Ecto neural progenitor cell (in vitro differentiated cells): ENCODE measurements at regions not wholly inside any gene's neighbourhood (a gene's known extent, or its start where the extent isn't known, plus 50 kb on each side); places are given as distances from the start of the nearest gene placed in this dataset.

Experiments used
- DNase-seq: peaks from one replicate; pipeline ENCODE4 v3.0.0-alpha.2; 2018; ENCODE audit warnings: low spot score

DNA sequence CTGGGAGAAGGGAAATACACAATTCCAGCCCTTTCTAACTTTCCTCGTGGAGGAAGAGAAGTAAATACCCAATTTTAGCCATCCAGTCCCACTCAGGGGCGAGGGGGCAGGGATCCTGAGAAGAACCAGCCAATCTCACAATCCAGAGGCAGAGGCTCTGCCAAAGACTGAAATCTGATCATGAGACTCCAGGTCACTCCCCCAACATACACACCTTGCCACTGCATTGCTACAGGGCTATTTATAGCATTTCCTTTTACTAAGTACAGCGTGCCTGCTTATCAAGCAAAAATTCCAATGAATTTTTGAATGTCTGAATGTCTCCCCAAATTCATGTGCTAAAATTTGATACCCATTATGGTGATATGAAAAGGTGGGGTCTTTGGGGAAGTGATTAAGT lies 1687.5 kb downstream of the EFNB2 start:
- DNase-seq = no peak

DNA sequence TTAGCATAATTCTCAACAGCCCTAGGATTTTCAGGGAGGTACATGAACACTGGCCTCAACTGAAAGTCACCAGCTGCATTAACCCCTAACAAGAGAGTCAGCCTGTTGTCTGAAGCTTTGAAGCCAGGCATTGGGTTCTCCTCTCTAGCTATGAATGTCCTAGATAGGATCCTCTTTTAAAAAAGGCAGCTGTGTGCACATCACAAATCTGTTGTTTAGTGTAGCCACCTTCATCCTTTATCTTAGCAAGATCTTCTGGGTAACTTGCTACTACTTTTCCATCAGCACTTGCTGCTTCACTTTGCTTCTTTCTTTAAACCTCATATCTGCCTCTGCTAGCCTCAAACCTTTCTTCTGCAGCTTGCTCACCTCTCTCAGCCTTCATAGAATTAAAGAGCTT lies 1692.1 kb downstream of the EFNB2 start:
- no peak for DNase-seq

DNA sequence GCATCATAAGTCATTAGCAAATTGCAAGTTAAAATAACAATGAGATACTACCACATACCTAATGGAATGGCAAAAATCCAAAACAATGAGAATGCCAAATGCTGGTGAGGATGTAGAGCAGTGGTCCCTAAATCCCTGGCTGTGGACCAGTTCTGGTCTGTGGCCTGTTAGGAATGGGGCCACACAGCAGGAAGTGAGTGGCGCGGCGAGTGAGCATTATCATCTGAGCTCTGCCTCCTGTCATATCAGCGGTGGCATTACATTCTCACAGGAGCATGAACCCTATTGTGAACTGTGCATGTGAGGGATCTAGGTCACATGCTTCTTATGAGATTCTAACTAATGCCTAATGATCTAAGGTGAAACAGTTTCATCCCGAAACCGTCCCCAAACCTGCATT lies 1694.4 kb downstream of the EFNB2 start:
- no peak for DNase-seq

DNA sequence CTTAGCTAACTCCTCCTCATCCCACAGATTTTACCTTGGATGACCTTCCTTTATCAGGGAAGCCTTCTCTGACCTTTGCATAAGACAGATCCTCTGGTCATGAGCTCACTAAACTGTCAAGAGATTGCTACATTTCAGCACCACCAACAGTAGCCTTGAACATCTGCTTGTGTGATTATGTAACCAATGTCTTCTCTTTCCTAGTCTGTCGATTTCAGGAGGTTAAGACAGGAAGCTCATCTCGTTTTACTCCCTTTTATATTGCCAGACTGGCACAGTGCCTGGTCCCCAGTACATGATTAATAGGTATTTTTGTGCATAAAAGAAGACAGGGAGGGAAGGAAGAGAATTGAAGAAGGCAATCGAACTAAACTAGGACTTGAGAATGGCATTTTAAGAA lies 1697.7 kb downstream of the EFNB2 start:
- DNase-seq = no peak

DNA sequence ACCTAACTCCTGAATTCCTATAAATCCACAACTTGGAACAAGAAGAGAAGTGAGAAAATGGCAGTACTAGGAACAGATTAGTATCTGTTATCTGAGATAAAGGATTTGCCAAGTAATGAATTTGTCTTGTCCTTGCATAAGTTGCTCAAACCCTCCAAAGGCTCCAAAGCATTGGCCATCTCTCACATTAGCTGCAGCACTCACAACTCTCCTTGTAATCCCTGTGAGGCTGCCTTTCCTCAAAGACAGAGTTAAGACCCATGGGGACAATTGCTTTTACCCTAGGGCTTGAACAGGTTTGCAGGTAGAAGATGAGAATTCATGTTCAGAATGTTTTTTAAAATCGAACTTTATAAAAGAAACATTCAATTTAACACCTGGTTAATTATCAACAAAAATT lies 1702.2 kb downstream of the EFNB2 start:
- no peak for DNase-seq

DNA sequence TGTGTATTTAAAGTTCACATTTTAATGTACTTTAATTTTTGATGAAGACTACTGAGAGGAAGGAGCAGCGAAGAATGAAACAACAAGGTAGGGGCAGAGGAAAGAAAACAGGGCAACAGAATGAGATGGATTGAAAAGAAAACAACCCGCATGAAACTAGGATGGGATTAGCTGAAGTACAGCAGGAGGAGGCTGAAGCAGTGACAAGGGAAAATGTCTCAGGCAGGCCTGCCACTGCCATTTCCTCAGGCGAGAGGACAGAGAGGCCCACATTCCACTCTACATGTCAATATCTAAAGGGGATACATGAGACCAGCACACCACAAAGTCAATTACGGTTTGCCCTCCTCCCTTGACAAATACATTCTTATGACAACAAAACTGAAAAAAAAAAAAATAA lies 1703.2 kb downstream of the EFNB2 start:
- no peak for DNase-seq

DNA sequence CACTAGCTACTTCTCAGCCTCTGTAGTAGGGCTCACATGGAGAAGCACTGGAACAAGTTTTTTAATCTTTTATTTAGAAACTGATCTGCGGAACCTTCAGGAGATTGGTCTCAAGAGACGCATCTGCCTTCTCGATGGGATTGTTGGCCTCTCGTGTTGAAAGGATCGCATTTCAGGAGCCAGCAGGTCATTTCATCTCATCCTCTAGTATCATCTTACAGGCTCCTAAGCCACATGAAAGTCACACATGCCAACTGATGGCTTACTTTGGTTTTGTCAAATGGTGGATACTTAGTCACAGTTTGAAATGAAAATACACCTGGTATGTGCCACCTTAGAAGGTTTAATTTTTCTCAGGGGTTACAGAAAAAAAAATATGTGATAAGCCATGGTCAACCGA lies 1703.6 kb downstream of the EFNB2 start:
- no peak for DNase-seq

DNA sequence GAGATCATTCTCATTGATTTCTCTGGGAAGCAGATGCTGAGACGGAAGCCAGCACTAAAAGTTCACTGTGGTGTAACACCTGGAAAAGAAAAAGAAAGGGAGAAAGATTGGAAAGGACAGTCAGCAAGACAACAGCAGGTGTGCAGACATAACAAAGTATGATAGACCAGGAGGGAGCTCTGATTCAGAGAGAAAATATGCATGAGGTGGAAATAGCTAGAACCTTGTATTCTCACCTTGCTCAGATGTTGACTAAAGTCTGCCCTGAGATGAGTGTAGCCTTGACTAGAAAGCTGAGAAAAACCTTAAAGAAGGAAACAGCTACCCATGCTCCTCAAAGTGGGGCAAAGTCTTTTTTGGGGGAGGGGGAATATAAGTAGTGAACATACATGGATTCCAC lies 1711.8 kb downstream of the EFNB2 start:
- DNase-seq = no peak

- DNase-seq = no peak
Measured at GRCh38 chr13:104823071-104823470, 1712.4 kb downstream of the EFNB2 start.

DNA sequence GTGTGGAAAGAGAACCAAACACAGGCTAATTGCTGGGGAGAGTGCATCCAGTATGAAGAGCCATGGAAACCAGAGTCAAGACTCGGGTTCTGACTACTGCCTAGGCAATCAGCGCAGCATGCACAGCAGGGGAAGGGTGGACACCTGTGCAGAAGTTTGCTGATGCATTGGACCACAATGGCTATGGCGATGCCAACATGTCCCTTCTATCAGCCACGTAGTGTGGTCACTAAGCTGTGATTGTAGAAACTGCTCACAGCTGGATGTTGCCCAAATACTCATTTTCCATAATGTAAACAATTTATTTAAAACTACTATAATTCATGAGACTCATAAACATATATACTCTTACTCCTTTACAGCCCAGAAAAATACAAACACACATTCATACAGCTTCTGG lies 1718.2 kb downstream of the EFNB2 start:
- no peak for DNase-seq

- DNase-seq = no peak
Measured at GRCh38 chr13:104816726-104817125, 1718.7 kb downstream of the EFNB2 start.

GRCh38 chr13:104810242-104810641 lies 1725.2 kb downstream of the EFNB2 start:
- DNase-seq = no peak

DNA sequence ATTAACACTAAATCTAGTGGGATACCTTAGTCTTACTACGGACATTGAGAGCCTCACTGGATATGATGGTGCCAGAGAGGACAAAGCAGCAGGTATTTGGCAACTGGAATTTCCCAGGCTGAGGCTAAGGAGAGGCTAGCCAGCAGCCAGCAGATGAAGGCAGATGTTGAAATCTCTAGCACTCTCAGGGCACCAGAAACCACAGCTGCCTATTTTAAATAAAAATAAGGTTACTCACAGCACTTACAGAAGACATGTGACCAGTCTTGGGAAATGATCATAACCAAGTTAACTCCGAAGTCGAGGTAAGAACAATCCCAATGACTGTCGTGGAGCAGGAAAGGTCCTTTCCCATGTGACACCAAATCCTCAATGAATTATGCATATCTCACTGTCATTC lies 1726.0 kb downstream of the EFNB2 start:
- no peak for DNase-seq

DNA sequence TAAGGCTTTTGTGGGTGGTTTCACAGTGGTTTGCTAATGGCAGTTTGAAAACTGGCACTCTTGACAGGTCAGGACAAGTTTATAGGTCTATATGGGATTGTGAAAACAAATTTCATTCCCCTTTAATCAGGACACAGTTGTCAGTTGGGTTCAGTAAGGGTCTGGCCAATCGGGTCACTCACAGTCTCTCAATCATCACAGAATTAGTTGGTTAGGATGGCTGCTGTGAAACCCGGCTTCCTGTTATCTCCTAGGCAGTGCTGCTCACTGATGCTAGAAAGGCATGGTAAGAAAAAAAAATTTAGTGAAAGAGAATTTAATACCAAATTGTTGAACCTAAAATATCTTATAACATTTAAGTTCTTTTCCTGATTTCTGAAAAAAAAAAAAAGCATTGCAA lies 1730.1 kb downstream of the EFNB2 start:
- no peak for DNase-seq

DNA sequence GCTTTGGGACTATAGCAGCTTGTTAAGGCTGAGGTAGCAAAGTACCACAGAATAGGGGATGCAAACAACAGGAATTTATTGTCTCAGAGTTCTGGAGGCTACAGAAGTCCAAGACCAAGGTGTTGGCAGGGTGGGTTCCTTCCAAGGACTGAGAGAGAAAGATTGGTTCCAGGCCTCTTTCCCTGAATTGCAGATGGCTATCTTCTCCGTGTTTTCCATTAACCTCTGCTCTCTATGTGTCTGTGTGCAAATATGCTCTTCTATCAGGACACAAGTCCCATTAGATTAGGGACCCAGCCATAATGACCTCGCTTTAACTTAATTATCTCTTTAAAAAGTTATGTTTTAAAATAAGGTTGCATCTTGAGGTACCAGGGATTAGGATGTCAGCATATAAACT lies 1732.9 kb upstream of the SLC10A2 start:
- no peak for DNase-seq

DNA sequence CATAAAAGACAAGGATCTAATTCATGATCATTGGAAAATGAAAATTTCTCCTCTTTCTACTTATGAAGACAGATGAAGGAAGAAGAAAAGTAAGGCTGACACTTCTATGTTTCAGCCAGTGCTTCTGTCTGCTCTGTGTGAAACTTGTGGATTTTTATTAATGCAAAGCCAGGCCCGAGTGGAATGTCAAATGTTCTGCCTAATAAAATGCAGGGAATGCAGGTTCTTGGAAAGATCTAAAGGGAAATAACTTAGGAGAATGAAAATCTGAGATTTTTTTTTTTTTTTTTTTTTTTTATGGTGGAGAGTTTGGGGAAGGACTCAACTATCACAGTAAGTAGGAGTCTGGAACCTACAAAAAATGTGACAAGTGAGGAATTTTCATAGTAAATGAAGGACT lies 1732.3 kb upstream of the SLC10A2 start:
- DNase-seq = no peak

DNA sequence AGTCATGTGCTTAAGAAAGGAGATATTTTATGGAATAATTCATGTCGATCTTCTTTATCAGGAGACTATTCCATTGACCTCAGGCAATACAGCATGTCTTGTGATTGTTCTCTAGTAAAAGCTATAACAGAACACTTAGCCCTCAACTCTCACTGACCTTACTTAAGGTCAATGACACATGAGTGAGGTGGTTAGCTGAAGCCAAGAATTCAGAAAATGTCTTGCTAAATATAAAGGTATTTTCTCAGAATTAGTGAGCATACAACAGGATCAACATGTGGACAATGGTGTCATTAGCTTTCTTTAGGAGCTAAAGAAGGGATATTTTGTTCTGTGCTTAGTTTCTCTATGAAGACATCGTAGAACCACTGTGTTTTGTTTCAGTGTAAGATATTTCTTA lies 1730.4 kb upstream of the SLC10A2 start:
- no peak for DNase-seq

- DNase-seq = no peak
Measured at GRCh38 chr13:104785952-104786351, 1719.7 kb upstream of the SLC10A2 start.

DNA sequence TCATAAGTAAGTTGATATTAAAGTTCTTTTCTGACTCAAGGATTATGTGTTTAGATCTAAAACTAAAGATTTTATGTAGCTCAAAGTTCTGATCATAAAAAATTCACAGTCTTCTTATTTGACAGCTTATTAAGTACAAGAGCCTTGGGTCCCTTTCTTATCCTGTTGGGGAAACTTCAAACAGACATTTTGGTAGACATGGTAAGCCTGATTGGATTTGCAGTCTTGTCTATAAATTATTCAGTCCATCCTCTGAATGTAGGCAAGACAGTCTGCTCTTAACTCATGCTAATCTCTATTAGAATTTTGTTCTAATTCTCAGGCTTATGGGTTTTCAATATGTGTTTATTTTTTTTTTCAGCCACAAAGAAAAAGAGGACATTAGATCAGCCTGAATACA lies 1718.7 kb upstream of the SLC10A2 start:
- no peak for DNase-seq

DNA sequence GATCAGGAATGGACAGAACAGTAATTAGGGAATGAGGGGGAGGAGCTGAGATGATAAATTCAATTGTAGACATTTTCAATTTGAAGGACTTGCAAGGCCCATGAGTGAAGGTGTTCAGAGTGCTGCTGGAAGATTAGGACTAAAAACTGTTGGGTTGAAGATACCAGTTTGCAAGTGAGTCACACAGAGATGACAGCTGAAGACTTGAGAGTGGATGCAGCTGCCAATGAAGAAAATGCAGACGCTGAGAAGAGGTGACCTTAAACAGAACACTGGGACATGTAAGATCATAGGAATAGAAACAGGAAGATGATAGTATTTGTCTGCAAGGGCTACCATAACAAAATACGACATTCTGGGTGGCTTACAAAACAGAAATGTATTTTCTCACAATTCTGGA lies 1716.5 kb upstream of the SLC10A2 start:
- no peak for DNase-seq

DNA sequence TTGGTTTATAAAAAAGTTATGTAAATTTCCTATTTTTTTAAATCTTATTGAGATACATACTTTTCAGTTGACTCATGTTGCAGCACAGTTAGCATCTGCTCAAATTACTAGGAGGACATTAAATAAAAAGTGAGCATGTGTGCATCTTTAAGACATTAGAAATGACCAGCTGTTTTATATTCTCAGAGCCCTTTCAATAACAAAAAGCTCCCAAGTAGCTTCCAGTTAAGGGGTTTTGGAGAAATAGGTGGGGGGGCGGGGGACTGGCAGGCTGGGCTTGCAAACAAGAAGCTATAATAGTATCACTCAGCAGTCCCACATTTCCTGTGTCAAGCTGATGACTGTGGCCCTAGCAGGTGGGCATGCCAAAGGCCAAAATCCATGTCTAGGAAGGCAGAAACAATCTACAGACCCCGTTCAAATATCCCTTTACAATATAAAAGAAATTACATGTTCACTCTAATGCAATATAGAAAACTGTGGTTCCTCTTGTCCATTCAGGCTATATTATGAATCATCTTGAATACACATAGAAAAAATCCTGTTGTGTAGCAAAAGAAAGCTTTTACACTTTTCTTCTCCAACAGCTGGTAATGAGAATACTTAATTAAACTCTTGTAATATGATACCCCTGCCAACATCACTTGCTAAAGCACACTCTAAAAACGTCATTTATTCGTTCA lies 1713.2 kb upstream of the SLC10A2 start:
- no peak for DNase-seq

GRCh38 chr13:104773775-104774174 lies 1707.6 kb upstream of the SLC10A2 start:
- DNase-seq = no peak

GRCh38 chr13:104769545-104769944 lies 1703.3 kb upstream of the SLC10A2 start:
- no peak for DNase-seq

- no peak for DNase-seq
Measured at GRCh38 chr13:104766319-104766718, 1700.1 kb upstream of the SLC10A2 start.

DNA sequence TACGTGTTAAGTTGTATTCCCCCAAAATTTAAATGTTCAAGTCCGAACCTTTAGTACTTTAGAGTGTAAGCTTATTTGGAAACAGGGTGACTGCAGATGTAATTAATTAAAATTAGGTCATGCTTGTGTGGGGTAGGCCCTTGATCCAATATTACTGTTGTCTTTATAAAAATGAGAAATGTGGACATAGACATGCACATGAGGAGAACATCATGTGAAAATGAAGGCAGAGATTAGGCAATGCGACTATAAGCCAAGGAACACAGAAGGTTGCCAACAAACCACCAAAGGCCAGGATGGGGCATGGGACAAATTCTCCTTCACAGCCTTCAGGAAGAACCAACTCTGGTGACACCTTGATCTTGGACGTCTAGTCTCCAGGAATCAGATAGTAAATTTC lies 1698.4 kb upstream of the SLC10A2 start:
- DNase-seq = no peak
